ENCODE measurements at regions not wholly inside any gene's neighbourhood (a gene's known extent, or its start where the extent isn't known, plus 50 kb on each side); places are given as distances from the start of the nearest gene placed in this dataset.

DNA sequence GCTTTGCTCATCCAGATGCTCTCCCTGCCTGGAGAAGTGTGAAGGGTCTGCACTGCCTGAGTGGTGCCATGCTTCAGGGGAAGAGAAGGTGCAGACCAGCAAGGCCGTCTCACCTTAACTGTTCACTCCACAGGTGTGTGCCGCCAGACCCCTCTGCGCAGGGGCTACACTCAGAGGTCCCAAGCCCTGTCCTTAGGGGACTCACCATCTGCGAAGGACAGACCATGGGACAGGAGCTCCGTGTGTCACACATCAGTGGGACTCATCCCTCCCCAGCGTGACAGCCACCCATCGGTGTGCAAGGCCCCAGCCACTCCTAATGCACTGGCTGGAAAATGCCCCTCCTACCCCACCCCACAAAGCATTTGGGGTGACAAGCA lies 142.9 kb downstream of the OLFM1 start:
- DNase-seq (ENCODE audit: insufficient read length, low spot score) (no peak), FAIRE-seq (no peak)

GRCh38 chr9:135230817-135231520 lies 143.5 kb downstream of the OLFM1 start:
- DNase-seq (ENCODE audit: insufficient read length, low spot score) (no peak), FAIRE-seq (no peak)

DNA sequence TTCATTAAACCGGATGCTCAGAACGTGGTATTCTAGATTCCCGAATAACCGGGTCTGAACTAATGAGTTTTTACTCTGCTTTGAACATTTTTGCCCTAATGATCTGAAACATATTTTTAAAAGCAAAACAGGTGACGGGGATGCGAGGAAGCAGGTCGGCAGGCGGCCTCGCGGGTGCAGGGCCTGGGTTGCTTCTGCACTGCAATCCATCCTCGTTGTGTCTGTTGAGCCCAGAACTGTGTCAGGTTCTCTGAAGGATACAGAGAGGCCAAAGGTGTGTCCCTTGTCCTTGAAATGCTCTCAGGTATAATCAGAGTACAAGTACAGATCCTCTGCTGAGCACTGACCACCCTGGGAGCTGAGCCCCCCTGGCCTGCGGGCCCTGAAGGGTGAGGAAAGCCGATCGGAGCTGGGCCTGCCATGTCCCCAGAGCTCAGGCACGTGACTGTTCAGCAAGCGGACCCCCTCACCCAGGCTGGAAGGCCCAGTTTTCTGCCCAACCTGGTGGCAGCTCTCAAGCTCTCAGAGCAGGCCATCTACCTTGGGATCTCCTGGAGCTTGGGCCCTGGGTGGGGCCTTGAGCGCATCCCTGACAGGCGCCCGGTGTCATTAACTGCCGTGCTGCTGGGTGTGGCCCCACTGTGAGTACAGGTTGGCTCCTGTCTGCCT lies 151.8 kb downstream of the OLFM1 start:
- no peak for FAIRE-seq
- DNase-seq (ENCODE audit: insufficient read length, low spot score) = no peak

- no peak for DNase-seq (ENCODE audit: insufficient read length, low spot score)
Observed at GRCh38 chr9:135239769-135240141, 152.3 kb downstream of the OLFM1 start.

DNA sequence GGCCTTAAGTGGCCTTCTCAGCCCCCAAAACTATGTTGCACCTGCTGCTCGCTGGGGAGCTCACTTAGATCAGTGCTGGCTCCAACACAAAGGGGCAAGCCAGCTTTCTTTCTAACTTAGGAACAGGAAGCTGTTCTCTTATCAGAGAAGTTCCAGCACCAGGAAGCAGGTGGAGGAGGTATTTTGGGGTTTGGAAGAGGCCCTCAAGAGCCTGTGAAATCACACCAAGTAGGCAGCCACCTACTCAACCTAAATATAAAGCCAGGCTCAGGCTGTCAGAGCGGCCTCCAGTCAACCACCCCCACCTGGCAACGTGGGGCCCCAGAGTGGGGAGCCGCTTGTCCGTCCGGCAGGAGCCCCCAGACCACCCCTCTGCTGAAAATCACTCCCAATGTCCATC lies 152.8 kb downstream of the OLFM1 start:
- FAIRE-seq (no peak), DNase-seq (ENCODE audit: insufficient read length, low spot score) (no peak)

More at GRCh38 chr9:135239769-135240141, 152.3 kb downstream of the OLFM1 start:
- FAIRE-seq = no peak

GRCh38 chr9:135240871-135241311 lies 153.4 kb downstream of the OLFM1 start:
- FAIRE-seq = no peak
- DNase-seq (ENCODE audit: insufficient read length, low spot score) = no peak

- DNase-seq (ENCODE audit: insufficient read length, low spot score) (no peak), FAIRE-seq (no peak)
Observed at GRCh38 chr9:135241381-135242048, 154.0 kb downstream of the OLFM1 start.

- FAIRE-seq (no peak), DNase-seq (ENCODE audit: insufficient read length, low spot score) (no peak)
Observed at GRCh38 chr9:135242049-135242396, 154.6 kb downstream of the OLFM1 start.

GRCh38 chr9:135242406-135242805 lies 154.9 kb downstream of the OLFM1 start:
- FAIRE-seq (no peak), DNase-seq (ENCODE audit: insufficient read length, low spot score) (no peak)

GRCh38 chr9:135243201-135244190 lies 156.0 kb downstream of the OLFM1 start:
- DNase-seq (ENCODE audit: insufficient read length, low spot score) (no peak), FAIRE-seq (no peak)

DNA sequence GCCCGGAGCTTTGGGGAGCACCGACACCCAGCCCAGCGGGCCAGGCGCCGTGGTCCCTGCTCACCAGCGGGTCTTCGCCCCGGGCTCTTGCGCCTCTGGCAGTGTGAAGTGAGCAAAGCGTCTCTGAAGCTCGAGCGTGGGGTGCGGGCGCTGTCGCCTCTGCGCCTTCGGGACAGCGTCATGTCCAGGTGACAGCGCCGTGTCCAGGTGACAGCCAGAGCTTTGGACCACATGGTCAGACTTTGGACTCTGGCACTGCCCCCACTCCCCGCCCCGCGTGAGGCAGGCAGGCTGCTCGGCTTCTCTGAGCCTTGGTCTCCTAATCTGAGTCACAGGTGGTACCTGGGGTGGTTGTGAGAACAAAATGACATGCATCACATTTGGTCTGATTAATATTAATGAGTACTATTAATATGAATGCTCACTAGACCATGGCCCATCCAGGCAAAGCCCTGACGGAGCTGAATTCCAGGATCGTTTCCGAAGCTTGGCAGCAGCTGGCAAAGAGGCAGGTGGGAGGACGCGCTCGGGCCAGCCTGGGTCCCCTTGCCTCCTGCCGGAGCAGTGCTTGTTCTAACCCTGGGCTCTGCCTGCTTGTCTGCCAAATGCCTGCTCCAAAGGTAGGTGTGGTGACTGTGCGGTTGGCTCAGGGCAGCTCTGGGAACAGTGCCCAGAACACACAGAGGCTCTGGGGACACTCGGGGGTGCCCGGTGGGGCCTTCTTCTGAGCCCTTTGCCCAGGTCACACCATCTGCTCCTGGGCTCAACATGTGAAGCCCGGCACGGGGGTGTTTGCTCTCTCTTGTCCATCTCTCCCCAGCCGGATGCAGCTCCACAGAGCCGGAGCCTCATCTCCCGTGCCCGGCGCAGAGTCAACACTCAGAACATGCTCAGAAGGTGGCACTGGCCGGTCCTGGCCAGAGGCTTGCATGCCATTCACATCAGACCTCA lies 157.1 kb downstream of the OLFM1 start:
- FAIRE-seq = no peak

GRCh38 chr9:135245482-135246247 lies 158.2 kb downstream of the OLFM1 start:
- DNase-seq (ENCODE audit: insufficient read length, low spot score) = no peak
- no peak for FAIRE-seq

More for the DNA sequence above, 157.1 kb downstream of the OLFM1 start:
- DNase-seq (ENCODE audit: insufficient read length, low spot score) = no peak

GRCh38 chr9:135246248-135247205 lies 159.1 kb downstream of the OLFM1 start:
- FAIRE-seq (no peak), DNase-seq (ENCODE audit: insufficient read length, low spot score) (no peak)

- DNase-seq (ENCODE audit: insufficient read length, low spot score) (no peak), FAIRE-seq (no peak)
Observed at GRCh38 chr9:135247227-135247930, 159.9 kb downstream of the OLFM1 start.

- no peak for FAIRE-seq
- DNase-seq (ENCODE audit: insufficient read length, low spot score) = no peak
Observed at GRCh38 chr9:135248111-135248510, 160.6 kb downstream of the OLFM1 start.

DNA sequence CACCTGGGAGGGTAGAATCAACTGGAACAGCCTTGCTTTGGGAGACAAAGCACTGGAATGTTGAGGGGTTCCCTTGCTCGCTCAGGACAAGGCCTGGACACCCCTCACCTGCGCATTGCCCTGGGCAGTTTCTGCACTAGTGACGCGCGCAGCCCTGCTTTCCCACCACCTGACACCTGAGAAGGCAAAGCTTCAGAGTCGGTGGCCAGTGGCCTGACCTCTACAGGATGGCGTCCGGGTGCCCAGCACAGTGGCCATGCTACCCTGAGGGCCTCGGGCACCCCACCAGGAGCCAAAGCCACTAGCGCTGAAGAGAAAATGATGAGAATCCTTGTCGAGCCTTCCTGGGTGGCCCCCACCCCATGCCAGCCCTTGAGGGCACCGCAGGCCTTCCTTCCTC lies 161.3 kb downstream of the OLFM1 start:
- FAIRE-seq = no peak
- DNase-seq (ENCODE audit: insufficient read length, low spot score) = no peak

- FAIRE-seq (no peak), DNase-seq (ENCODE audit: insufficient read length, low spot score) (no peak)
Observed at GRCh38 chr9:135249191-135249590, 161.7 kb downstream of the OLFM1 start.
